IMR-90 (cell line): ENCODE measurements at regions not wholly inside any gene's neighbourhood (a gene's known extent, or its start where the extent isn't known, plus 50 kb on each side); places are given as distances from the start of the nearest gene placed in this dataset.

Experiments
- BHLHE40 ChIP-seq: fragments of 150-350 bp; IDR thresholded peaks from 2 replicates; pipeline ENCODE4 v1.6.1; 2016; ENCODE audit warnings: mild to moderate bottlenecking, low read depth, low read length
- FOS ChIP-seq: fragments of 150-350 bp; IDR thresholded peaks from 2 replicates; pipeline ENCODE4 v1.6.1; 2016; ENCODE audit warnings: low read depth, low read length
- MAZ ChIP-seq: IDR thresholded peaks from 2 replicates; pipeline ENCODE4 v1.6.1; 2012; ENCODE audit warnings: low read depth, mild to moderate bottlenecking, low read length, improper control_type of control experiment, moderate library complexity, borderline replicate concordance
- MXI1 ChIP-seq: IDR thresholded peaks from 2 replicates; pipeline ENCODE4 v1.6.1; 2012; ENCODE audit warnings: low read depth, mild to moderate bottlenecking, low read length, moderate library complexity, borderline replicate concordance
- NFE2L2 ChIP-seq: fragments of 150-350 bp; IDR thresholded peaks from 2 replicates; pipeline ENCODE4 v1.6.1; 2016; ENCODE audit warnings: low read depth, mild to moderate bottlenecking, low read length
- POLR2A ChIP-seq: IDR thresholded peaks from 2 replicates; pipeline ENCODE4 v1.6.1; 2012; ENCODE audit warnings: mild to moderate bottlenecking, low read depth, low read length
- RAD21 ChIP-seq: IDR thresholded peaks from 2 replicates; pipeline ENCODE4 v1.6.1; 2012; ENCODE audit warnings: low read length, improper control_type of control experiment
- TF ChIP-seq, protein P1 (sequence below): conservative IDR thresholded peaks from 2 replicates; pipeline ENCODE4 v1.5.1; 2012; ENCODE audit warnings: mild to moderate bottlenecking, low read depth, low read length, improper control_type of control experiment
- TF ChIP-seq, protein P2 (sequence below): fragments of 150-350 bp; IDR thresholded peaks from 2 replicates; pipeline ENCODE4 v1.6.1; 2017; ENCODE audit warnings: mild to moderate bottlenecking, antibody characterized with exemption, low read length, low read depth

- TF ChIP-seq NFE2L2 = no peak
- TF ChIP-seq POLR2A = no peak
- TF ChIP-seq, protein P1, sequence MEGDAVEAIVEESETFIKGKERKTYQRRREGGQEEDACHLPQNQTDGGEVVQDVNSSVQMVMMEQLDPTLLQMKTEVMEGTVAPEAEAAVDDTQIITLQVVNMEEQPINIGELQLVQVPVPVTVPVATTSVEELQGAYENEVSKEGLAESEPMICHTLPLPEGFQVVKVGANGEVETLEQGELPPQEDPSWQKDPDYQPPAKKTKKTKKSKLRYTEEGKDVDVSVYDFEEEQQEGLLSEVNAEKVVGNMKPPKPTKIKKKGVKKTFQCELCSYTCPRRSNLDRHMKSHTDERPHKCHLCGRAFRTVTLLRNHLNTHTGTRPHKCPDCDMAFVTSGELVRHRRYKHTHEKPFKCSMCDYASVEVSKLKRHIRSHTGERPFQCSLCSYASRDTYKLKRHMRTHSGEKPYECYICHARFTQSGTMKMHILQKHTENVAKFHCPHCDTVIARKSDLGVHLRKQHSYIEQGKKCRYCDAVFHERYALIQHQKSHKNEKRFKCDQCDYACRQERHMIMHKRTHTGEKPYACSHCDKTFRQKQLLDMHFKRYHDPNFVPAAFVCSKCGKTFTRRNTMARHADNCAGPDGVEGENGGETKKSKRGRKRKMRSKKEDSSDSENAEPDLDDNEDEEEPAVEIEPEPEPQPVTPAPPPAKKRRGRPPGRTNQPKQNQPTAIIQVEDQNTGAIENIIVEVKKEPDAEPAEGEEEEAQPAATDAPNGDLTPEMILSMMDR = no peak
- no peak for TF ChIP-seq BHLHE40
- TF ChIP-seq MAZ = no peak
- TF ChIP-seq, protein P2, sequence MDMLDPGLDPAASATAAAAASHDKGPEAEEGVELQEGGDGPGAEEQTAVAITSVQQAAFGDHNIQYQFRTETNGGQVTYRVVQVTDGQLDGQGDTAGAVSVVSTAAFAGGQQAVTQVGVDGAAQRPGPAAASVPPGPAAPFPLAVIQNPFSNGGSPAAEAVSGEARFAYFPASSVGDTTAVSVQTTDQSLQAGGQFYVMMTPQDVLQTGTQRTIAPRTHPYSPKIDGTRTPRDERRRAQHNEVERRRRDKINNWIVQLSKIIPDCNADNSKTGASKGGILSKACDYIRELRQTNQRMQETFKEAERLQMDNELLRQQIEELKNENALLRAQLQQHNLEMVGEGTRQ = no peak
- no peak for TF ChIP-seq RAD21
- no peak for TF ChIP-seq MXI1
- no peak for TF ChIP-seq FOS
Measured at GRCh38 chr18:42364766-42365165, 409.7 kb downstream of the PIK3C3 start.
